Skeletal muscle tissue (tissue), 4 donors: ENCODE measurements at regions not wholly inside any gene's neighbourhood (a gene's known extent, or its start where the extent isn't known, plus 50 kb on each side); places are given as distances from the start of the nearest gene placed in this dataset. TPM values are rescaled to one million over a fixed set of nuclear protein-coding genes. Genes with fewer than 3 reads are reported as not detected.

Experiments
- H3K27ac ChIP-seq: one replicate; pipeline ENCODE4 v1.7.0; 2013; ENCODE audit warnings: mild to moderate bottlenecking, low read depth, low read length, inconsistent platforms
- H3K27me3 ChIP-seq, 3 donors: one replicate each; pipeline ENCODE4 v1.7.0; 2013; ENCODE audit warnings: low read length in 3 of 3; ENCODE audit not compliant: control insufficient read depth in 3 of 3, insufficient read depth in 3 of 3
- H3K36me3 ChIP-seq, 3 donors: one replicate each; pipeline ENCODE4 v1.7.0; 2013; ENCODE audit warnings: low read length in 3 of 3; ENCODE audit not compliant: control insufficient read depth in 3 of 3, insufficient read depth in 3 of 3
- H3K4me1 ChIP-seq, 3 donors: one replicate each; pipeline ENCODE4 v1.7.0; 2013; ENCODE audit warnings: low read length in 3 of 3, mild to moderate bottlenecking in 3 of 3; ENCODE audit not compliant: control insufficient read depth in 3 of 3, insufficient read depth in 3 of 3
- H3K4me3 ChIP-seq, 3 donors: one replicate each; pipeline ENCODE4 v1.7.0; 2013; ENCODE audit warnings: low read length in 3 of 3
- H3K9ac ChIP-seq, 3 donors: one replicate each; pipeline ENCODE4 v1.7.0; 2013; ENCODE audit warnings: low read length in 3 of 3, mild to moderate bottlenecking in 3 of 3, moderate library complexity in 2 of 3, low read depth in 1 of 3
- H3K9me3 ChIP-seq, 3 donors: one replicate each; pipeline ENCODE4 v1.7.0; 2013; ENCODE audit warnings: low read length in 3 of 3; ENCODE audit not compliant: control insufficient read depth in 3 of 3
- small RNA-seq: library from RNA; depleted of rRNA; stranded (forward); fragments of <200 nt; gene quantifications from one replicate; pipeline ENCODE3, GENCODE V24; 2014
- donor health status: Osteomylitis.

DNA sequence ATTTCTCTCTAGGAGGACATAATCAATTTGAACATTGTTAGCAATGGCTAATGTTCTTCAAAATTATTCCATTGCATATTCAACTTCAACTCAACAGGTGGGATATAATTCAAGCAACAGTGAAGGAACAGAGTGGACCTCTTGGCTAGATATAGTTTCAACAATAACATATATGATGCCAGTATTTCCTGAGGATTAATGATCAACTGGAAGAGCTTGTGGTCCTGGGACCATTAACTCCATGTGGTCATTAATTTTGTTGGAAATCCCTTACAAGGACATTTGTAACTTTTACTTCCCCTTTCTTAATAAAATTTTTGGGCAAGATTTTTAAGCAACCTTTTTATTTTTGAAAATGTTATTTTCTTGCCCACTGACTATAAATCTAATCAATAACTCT, 54.3 kb upstream of the ROBO2 start:
- Histone ChIP-seq H3K4me3 (no peak overlapping the region), H3K36me3 (no peaks in the 10 kb centered on the region), H3K27me3 (no peaks in the 10 kb centered on the region), H3K9ac (no peak overlapping the region), H3K27ac (no peak overlapping the region), H3K9me3 (no peaks in the 10 kb centered on the region), H3K4me1 (no peaks in the 10 kb centered on the region)

DNA sequence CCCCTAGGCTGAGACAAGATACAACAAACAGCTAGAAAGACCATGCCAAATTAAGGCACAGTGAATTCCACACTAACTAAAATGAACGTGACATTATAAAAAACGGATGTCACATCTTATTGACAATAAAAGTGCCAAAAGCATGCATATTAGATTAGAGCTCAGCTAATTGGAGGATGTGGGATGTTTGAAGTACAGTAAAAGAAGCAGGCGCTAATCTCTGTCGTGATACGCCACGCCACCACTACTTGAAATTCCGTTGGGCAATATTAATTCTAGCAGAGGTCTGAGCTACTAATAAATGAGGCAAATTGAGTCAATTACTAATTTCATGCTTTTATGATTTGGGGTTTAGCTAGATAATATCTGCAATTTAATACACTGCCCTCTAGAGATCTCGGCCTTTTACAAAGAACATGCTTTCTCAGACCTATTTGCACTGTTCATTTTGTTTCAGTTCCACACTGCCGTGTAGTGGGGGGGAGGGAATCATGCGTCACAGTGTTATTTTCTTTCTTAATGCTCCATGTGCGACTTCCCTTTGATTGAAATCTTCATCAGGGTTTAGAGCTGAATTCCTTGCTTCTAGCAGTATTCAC, 52.9 kb upstream of the ROBO2 start:
- H3K27ac ChIP-seq: no peak overlapping the region
- H3K36me3 ChIP-seq: no peaks in the 10 kb centered on the region
- H3K4me1 ChIP-seq: no peaks in the 10 kb centered on the region
- no peaks in the 10 kb centered on the region for H3K9me3 ChIP-seq
- H3K9ac ChIP-seq: no peak overlapping the region
- H3K4me3 ChIP-seq: no peak overlapping the region
- no peaks in the 10 kb centered on the region for H3K27me3 ChIP-seq

Small RNAs in the stretch of these regions (small RNA-seq; reads per million reads assigned to genes)
- not detected for gene RF00019
